ENCODE measurements at regions not wholly inside any gene's neighbourhood (a gene's known extent, or its start where the extent isn't known, plus 50 kb on each side); places are given as distances from the start of the nearest gene placed in this dataset.

- no peak for TF ChIP-seq CTCF (IDR thresholded peaks at IDR 0.05)
- no peak for TF ChIP-seq POLR2A (IDR thresholded peaks at IDR 0.05)
These were observed 331.0 kb downstream of the CDH2 start for GRCh38 chr18:27845897-27846296.

All from uterus (tissue), 2 donors.